GM21528 (cell line): ENCODE measurements at regions not wholly inside any gene's neighbourhood (a gene's known extent, or its start where the extent isn't known, plus 50 kb on each side); places are given as distances from the start of the nearest gene placed in this dataset.

Source experiments
- ATAC-seq: cut with Tn5 transposase; IDR thresholded peaks from one replicate; pipeline ENCODE4 v1.9.1; 2021; ENCODE audit warnings: mild to moderate bottlenecking, moderate library complexity; ENCODE audit not compliant: unreplicated experiment, low FRiP score

- ATAC-seq: no peak
These were observed 724.3 kb downstream of the TBC1D22A start for GRCh38 chr22:47486569-47487312.

- no peak for ATAC-seq
These were observed 722.6 kb downstream of the TBC1D22A start for GRCh38 chr22:47484960-47485569.

- no peak for ATAC-seq
These were observed 713.8 kb downstream of the TBC1D22A start for GRCh38 chr22:47476231-47476630.

- no peak for ATAC-seq
These were observed 712.4 kb downstream of the TBC1D22A start for GRCh38 chr22:47474895-47475294.

GRCh38 chr22:47474464-47474863 lies 712.0 kb downstream of the TBC1D22A start:
- no peak for ATAC-seq

- no peak for ATAC-seq
These were observed 710.2 kb downstream of the TBC1D22A start for GRCh38 chr22:47472636-47473035.

- no peak for ATAC-seq
These were observed 709.0 kb downstream of the TBC1D22A start for GRCh38 chr22:47471406-47471805.

GRCh38 chr22:47465809-47466208 lies 703.4 kb downstream of the TBC1D22A start:
- no peak for ATAC-seq

GRCh38 chr22:47465222-47465621 lies 702.8 kb downstream of the TBC1D22A start:
- ATAC-seq: no peak

GRCh38 chr22:47463220-47463619 lies 700.8 kb downstream of the TBC1D22A start:
- ATAC-seq: no peak

- ATAC-seq: no peak
These were observed 698.4 kb downstream of the TBC1D22A start for GRCh38 chr22:47460861-47461260.

- no peak for ATAC-seq
These were observed 697.7 kb downstream of the TBC1D22A start for GRCh38 chr22:47460176-47460575.

- no peak for ATAC-seq
These were observed 695.9 kb downstream of the TBC1D22A start for GRCh38 chr22:47458348-47458747.

GRCh38 chr22:47457509-47458300 lies 695.3 kb downstream of the TBC1D22A start:
- no peak for ATAC-seq

GRCh38 chr22:47457021-47457420 lies 694.6 kb downstream of the TBC1D22A start:
- ATAC-seq: no peak

- ATAC-seq: no peak
These were observed 693.6 kb downstream of the TBC1D22A start for GRCh38 chr22:47456031-47456430.

- no peak for ATAC-seq
These were observed 690.6 kb downstream of the TBC1D22A start for GRCh38 chr22:47453049-47453448.

- no peak for ATAC-seq
These were observed 689.7 kb downstream of the TBC1D22A start for GRCh38 chr22:47452184-47452583.

- no peak for ATAC-seq
These were observed 688.5 kb downstream of the TBC1D22A start for GRCh38 chr22:47450876-47451475.

GRCh38 chr22:47449508-47450270 lies 687.2 kb downstream of the TBC1D22A start:
- no peak for ATAC-seq
